NCI-H2171 (cell line): ENCODE measurements at regions not wholly inside any gene's neighbourhood (a gene's known extent, or its start where the extent isn't known, plus 50 kb on each side); places are given as distances from the start of the nearest gene placed in this dataset.
"Not testable (repeated sequence)": the region's sequence is repeated elsewhere in the genome, so short reads cannot be mapped to it uniquely, and the experiment has no call there.

ENCODE experiments used
- DNase-seq: peaks from one replicate; lab custom pipeline; 2025; lab: John Stamatoyannopoulos, UW

DNA sequence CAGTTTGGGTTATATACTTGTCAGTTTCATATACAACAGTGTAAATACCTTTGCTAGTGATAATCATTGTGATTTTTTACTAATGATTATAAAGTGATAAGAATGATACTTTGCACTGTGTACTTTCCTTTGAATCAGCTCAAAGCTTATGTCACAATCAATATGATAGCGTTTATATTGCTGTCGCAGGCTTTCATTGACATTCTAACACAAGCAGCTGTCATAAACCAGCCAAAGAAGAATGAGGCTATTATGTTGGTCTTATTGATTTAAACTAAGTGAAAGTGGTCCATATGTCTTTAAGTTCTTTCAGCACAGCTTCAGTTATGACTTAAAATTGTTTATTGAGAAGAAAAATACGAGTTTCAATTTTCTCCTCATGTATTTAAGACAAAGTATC is 272.7 kb upstream of the RGMB start:
- no peak for DNase-seq

DNA sequence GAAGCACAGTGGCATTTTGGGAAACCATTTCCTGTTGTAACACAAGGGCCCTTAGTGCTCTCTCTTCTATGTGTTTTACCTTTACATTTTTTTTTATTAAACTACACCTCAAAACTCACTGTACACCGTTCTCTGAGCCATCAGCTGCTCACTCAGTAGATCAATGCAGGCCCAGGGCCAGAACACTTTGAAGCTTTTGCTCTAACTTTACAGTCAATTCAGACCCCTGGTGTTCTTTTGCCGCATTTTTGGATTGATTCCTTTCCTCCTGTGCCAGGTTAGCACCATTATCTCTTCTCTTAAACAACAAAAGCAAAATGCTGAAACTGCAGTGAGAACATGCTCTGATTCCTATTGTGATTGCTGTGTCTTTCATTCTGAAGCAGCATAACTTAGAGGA is 269.8 kb upstream of the RGMB start:
- no peak for DNase-seq

DNA sequence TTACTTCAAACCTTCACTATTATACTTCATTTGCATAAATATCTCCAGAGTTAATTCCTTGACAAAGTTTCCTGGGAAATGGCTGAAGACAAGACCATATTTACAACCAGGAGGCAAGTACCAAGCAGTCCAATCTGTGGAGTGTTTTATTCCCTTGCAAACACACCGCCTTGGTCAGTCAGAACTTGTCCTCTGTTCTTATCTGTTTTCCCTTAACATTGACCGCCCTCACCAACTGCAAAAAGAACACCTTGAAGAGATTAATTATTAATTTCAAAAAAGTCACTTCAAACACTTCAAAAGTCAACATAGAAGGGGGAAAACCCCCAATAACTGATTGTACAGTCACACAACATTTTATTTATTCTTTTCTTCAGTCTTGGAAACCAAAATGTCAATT is 269.0 kb upstream of the RGMB start:
- DNase-seq: no peak

DNA sequence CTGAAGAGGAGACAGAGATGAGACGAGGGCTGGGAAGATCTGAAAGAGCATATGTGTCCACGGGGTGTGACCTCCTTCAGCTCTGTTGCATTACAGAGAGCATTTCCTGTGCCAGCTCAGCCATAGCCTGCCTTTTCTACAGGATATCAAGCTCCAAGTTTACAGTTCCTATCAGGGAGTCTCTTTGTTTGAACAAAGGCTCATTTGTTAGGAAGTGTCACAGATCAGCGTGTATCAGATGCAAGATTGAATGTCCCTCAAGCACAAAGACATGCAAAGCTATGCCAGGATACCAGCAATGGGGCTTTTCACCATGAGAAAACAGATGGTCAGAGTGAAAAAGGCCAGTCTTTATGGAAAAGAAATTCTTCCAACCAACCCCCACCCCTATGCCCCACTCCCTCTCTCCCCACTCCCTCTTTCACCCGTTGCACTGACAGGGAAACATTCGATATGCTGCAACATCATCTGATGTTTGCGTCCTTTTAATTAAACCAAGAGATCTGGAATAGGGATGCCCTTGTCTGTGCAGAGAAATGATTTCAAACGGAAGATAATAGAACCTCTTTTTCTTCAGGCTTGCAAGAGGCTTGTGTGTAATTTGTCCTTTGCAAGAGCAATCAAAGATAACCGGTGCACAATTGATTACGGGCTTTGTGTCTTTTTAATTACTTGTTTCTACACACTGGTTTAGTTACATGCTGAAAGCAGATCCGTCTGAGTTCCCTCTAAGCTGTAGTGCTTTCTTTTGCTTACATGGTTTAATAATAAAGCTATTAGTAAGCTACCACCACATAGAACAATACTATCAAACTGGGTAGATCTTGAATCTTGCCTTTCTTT is 263.1 kb upstream of the RGMB start:
- no peak for DNase-seq

DNA sequence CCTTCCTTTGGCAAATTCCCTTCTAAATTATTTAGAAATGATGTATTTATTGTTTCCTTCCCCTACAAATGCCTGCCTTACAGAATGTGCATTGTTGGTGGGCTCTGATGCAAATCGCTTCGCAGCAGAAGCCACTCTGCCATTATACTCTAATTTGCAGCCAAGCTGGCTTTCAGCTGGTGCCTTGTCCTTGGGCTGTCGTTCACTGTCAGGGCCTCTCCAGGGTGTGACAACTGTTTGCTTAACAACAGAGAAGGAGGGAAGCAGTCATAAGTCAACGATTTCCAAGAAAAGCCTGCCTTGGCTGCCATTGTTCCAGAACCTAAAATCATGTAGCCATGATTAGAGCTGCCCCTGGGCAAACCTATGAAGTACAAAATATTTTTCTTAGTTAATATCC is 260.1 kb upstream of the RGMB start:
- no peak for DNase-seq

DNA sequence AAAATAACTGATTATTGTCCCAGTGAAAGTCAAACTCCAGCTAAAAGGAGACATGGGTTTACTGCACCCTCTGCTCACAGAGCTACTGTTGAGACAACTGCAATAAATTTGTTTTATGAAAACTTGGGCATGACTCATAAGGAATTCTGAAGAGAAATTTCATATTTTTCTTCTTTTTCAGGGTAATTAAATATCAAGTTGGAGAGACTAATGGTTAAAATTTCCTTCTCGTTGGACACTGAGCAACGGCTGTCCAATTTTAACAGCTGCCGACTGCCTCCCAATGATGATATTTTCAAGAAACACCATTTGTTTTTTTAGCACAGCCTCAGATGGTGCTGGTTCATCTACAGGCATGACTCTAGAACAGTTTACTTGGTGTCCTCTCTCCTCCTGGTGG is 259.2 kb upstream of the RGMB start:
- DNase-seq: no peak

DNA sequence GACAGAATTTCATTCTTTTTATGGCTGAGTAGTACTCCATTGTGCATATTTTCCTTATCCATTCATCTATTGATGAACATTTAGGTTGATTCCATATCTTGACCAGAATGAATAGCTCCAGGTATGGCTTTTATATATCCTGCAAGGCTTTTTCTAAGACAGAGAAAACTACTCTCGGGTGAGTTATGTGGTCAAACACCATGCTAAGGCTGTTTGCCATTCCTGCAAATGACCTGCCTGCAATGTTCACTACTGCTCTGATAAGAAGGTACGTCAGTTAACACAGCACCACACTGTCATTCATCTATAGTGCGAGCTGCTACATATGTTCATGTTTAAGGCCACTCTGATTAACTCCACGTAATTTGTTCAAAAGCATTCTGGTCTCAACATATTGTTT is 256.8 kb upstream of the RGMB start:
- DNase-seq: no peak

DNA sequence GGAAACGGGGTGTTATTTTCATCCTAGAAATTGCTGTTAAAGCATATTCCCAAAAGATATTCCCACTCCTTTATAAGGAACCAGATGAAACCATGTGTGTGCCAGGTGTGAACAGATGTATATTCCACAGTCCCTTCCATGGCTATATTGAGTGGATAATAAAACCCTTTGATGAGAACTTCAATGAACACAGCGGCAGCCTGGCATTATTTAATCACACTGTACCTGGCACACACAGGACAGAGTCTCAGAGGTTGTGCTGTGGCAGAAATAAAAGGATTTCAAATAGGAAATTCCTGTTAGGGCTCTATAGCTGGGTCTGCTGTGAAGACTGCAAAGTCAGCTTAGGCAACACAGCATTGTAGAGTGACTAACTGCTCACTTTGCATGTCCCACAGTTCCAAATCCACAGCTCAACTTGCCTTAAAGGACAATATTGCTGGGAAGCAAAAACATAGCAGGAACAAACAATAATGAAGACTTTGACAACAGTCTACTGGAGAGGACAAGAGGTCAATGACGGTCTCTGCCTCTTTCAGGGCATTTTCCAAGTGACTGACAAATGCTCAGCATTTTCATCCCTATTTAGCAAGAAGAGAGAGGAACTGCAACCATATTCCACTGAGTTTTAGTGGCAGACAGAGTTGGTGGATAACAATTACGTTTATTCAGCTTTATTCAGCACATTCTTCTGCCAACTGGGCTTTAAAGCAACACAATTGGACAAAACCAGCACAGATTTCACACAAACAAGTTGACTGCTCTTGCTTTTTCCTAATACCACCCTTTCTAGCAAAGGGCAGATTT is 255.7 kb upstream of the RGMB start:
- DNase-seq: no peak

DNA sequence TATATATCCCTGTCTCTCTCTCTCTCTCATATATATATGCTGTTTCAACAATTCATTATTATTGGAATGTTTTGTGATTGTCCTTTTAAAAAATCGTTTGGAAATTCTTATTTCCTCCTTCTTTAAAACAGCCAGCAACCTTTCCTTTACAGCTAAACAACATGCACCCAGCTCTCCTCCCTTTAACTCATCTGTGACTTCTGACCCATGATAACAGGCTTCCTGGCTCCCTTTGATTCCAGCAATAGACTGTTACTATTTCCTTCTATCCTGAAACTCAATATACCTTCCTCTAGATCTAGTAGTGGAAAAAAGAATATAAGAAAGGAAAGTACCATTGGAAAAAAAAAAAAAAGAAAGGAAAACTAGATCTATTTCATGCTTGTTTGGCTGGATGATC is 254.7 kb upstream of the RGMB start:
- no peak for DNase-seq

DNA sequence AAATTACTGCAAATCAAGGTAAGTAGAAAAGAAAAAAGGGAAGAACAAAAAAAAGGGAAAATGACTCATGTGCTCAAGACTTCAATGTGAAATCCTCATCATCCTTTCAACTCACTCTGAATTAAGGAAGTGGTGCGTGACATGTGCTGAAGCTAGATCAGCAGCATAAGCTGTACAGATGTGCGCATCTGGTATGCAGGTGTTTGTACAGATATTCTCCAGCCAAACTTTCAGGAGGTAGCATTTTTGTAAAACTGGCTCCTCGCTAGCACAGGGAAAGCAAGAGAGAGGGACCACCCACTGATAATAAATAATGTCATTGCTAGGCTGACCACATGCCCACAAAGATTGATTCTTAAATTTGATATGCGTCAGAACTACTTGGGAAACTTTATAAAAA is 253.9 kb upstream of the RGMB start:
- no peak for DNase-seq

DNA sequence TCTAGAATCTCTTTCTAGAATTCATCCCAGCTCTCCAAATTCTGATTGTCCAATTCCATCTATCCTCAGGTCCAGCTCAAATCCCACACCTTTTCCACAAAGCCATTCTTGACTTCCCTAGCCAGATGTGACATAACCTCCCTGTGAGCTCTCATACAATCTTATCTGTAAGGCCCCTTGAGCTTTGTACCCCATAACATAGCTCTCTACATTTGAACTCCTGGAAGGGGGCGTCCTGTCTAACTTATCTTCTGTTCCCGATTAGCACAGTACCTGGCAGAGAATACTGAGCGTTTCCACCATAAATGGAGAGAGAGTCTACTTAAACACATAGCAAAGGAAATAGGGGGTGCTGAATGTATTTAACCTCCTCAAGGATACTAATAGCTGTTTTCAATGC is 251.6 kb upstream of the RGMB start:
- DNase-seq: no peak

DNA sequence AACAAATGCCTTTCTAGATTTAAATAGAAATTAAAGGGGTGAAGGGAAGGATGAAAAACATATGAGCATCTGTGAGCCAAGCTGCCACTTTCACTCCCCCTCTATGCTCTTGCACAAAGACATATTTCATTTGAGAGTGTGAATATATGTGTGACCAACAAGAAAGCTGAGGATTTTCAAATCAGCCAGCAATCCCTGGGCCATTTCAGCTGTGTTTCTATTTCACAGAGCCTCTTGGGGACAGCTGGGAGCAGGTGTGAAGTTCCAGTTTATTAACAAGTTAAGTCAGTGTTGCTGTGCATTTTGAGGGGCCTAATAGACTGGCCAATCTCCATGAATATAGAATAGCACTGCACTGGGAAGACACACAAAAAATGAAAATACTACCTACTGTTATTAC is 248.7 kb upstream of the RGMB start:
- DNase-seq: no peak

DNA sequence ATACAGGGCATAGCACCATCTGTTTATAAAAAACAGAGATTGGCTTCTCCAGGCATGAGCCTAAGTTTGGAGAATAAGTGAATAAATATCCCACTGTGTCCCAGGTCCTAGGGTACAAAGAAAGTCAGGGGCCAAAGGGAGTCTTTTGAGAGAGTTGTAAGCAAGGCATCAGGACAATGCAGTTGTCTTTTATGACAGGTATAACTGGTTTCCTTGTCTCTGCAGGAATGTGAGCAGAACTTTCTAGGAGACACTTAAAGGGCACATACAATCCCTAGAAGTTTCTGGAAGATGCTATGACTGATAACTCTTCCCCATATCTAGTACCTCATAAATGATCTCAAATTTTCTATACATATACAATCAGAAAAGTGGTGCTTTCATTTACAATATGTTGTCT is 245.6 kb upstream of the RGMB start:
- no peak for DNase-seq

DNA sequence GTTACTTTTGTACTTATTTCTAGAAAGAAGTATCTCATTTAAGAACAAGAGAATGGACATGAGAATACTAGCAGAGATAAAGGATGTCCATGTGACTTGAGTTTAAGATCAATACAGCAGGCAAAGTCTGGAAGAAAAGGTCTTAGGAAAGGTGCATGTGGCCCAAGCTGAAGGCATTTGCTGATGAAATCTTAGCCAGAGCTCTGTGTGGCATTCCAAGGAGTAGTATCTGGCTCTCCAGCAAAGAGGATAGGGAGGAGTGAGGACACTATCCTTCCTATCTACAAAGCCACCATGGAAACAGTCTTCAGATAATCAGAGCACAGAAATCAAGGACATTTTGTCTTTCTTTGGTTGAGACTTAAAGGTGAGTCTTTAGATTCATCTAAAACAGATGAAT is 244.1 kb upstream of the RGMB start:
- DNase-seq: no peak

DNA sequence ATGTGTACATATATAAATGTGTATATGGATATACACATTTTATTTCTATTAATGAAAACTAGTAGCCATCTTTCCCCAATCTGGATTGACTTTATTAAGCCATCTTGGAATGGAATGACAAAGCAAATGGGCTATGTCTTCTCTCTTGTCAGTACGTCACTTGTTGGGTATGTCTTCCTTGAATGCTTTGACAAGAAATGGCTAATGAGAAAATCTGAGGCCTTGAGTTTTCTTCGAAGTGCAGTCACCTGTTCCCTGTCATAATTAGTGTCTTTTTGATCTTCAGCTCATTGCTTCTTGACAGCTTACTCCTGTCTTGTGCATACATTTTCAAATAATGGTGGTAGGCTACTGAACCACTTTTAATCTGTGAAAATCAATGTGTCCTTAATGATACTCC is 243.2 kb upstream of the RGMB start:
- no peak for DNase-seq

DNA sequence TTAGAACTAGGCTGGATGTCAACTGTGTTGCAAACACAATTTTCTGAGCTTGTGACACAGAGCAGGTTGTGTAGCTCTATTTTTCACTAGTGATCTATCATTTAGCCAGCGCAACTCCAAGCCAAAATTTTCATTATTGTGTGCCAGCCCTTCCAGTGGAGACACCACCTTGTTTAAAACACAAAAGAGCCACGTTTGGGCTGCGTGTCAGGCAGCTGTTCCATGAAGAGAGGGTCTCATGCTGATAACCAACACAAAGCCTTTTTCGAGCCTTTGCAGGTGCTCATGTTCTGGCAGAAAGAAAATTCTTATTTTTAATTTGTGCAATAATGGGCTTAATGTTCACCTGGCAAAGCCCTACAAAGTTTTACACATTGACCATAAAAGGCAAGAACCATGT is 237.6 kb upstream of the RGMB start:
- DNase-seq: no peak

DNA sequence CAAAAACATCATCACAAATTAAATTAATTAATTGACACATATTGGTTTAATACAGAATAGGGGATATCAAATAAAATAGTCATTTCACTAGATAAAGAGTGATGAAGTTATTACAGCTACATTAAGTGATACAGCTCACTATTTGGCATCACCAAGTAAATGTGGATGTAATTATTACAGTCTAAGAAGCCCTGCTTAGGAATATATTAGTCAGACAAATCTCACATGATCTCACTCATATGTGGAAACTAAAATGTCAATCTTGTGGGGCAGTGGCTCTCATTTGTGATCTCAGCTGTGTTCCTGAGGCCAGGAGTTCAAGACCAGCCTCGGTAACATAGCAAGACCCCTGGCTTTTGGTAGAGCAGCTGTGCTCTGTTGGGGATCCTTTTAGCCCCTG is 233.4 kb upstream of the RGMB start:
- DNase-seq: no peak

DNA sequence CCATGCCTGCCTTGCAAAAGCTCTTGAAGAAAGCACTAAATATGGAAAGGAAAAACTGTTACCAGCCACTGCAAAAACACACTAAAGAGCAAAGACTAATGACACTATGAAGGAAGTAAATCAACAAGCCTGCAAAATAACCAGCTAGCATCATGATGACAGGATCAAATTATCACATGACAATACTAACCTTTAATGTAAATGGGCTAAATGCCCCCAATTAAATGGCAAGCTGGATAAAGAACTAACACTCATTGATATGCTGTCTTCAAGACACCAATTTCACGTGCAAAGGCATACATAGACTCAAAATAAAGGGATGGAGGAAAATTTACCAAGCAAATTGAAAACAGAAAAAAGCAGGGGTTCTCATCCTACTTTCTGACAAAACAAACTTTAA is 231.8 kb upstream of the RGMB start:
- no peak for DNase-seq

DNA sequence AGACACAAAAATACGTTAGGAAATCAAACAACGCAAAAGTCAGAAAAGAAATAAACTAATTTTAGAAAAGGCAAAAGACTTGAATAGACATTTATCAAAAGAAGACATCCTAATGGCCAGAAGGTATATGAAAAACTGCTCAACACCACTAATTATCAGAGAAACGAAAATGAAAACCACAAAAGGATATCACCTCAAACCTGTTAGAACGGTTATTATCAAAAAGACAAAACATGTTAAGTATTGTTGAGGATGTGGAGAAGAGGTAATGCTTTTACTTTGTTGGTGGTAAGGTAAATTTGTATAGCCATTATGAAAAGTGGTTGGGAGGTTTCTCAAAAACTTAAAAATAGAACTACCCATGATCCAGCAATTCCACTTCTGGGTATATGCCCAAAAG is 230.0 kb upstream of the RGMB start:
- DNase-seq: no peak

DNA sequence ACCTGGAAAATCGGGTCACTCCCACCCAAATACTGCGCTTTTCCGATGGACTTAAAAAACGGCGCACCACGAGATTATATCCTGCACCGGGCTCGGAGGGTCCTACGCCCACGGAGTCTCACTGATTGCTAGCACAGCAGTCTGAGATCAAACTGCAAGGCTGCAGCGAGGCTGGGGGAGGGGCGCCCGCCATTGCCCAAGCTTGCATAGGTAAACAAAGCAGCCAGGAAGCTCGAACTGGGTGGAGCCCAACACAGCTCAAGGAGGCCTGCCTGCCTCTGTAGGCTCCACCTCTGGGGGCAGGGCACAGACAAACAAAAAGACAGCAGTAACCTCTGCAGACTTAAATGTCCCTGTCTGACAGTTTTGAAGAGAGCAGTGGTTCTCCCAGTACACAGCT is 226.5 kb upstream of the RGMB start:
- DNase-seq: not testable (repeated sequence)

DNA sequence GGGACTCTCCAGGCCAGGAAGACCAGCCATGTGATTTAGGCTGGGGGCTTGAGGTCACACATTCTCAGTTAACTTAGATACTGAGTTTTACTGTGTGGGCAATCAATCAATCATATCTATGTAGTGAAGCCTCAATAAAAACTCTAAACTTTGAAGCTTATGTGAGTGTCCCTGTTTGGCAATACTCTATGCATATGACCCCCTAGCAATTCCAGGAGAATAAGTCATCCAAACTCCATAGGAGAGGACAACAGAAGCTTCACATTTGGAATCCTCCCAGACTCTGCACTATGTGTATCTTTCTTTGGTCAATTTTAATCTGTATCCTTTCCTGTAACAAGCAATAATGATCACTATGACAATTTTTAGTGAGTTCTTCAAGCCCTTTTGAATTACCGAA is 216.8 kb upstream of the RGMB start:
- no peak for DNase-seq

DNA sequence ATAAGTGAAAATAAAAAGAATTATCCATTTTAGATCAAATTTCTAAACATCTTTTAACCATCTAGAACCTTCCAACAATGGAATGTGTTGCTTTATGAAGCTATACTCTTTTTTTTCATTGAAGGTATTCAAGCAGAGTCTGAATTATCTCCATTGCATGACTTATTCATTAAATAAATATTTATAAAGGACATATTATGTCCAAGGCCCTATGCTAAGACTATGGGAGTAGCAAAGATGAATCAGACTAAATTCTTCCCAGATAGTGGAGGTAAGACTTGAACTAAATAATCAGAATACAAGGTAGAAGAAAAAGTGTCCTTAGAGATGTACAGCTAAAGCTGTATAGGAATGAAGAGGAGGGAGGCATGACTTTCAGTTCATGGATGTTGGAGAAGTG is 215.5 kb upstream of the RGMB start:
- no peak for DNase-seq

DNA sequence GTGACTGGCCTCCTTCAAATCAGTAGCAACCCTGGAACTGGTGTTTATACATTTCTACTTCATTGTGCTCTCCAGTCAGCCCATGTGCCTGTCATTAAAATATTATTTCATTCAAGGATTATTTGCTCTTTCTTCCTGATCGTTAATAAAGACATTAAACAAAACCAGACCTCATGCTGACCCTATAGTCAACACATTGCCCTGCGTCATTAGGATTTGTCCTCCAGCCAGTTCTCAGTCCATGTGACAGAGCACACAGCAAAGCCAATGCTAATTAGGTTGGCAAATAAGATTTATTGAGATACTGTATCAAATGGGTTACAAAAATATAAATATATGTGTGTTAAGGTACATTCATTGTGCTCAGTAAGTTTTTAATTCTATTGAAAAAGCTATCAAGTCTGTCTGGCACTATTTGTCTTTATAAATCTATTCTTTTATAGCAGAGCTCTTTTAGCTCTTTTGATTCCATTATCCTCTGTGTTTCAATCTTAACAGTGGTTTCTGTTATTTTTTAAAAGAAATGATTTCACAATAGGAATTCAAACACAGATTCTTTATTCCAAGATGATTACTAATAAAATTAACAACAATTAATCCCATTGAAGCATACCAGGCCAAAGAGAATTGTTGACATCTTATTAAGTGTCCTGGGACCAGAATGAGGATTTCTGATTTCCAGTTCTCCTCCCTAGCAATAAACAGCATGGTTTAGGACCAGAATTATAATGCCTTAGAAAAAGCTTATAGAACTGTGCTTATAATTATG is 209.4 kb upstream of the RGMB start:
- DNase-seq: no peak
